D721Med (cell line): ENCODE measurements at regions not wholly inside any gene's neighbourhood (a gene's known extent, or its start where the extent isn't known, plus 50 kb on each side); places are given as distances from the start of the nearest gene placed in this dataset.

Source experiments
- DNase-seq: peaks from one replicate; pipeline ENCODE4 v3.0.0; 2011; ENCODE audit warnings: low spot score; ENCODE audit not compliant: insufficient read length
- FAIRE-seq: peaks from 2 replicates; lab custom pipeline; 2011; peaks lifted over from hg19 to GRCh38; lab: Jason Lieb, UNC
- TF ChIP-seq, protein P1 (sequence below): IDR thresholded peaks from 2 replicates; pipeline ENCODE4 v1.5.1; 2012; ENCODE audit warnings: mild to moderate bottlenecking, control low read depth; ENCODE audit not compliant: insufficient read depth; ENCODE audit errors: missing control alignments

DNA sequence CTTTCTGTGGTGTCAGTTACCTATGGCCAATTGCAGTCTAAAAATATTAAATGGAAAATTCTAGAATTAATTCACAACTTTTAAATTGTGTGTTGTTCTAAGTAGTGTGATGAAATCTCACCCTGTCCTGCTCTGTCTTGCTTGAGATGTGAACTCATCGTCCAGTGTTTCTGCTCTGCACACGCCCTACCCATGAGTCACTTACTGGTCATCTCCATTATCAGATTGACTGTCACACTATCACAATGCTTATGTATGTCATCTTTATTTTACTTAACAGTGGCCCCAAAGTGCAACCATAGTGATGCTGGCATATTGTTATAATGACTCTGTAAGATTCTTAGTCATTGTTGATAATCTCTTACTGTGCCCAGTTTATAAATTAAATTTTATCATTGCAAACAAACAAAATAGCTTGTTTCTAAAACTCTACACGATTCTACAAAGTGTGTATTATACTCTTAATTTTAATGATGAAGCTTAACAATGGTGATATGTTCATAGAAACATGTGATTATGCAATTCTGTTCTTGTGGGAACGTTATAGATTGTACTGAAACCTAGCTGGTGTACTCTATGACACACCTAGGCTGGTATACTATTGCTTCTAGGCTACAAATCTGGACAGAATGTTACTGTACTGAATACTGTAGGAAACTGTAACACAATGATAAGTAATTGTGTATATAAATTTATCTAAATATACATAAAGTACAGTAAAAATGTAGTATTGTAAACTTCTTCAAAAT lies 1086.8 kb upstream of the PIK3C3 start:
- DNase-seq (no peak), FAIRE-seq (peak; percentile 77)
- TF ChIP-seq, protein P1, sequence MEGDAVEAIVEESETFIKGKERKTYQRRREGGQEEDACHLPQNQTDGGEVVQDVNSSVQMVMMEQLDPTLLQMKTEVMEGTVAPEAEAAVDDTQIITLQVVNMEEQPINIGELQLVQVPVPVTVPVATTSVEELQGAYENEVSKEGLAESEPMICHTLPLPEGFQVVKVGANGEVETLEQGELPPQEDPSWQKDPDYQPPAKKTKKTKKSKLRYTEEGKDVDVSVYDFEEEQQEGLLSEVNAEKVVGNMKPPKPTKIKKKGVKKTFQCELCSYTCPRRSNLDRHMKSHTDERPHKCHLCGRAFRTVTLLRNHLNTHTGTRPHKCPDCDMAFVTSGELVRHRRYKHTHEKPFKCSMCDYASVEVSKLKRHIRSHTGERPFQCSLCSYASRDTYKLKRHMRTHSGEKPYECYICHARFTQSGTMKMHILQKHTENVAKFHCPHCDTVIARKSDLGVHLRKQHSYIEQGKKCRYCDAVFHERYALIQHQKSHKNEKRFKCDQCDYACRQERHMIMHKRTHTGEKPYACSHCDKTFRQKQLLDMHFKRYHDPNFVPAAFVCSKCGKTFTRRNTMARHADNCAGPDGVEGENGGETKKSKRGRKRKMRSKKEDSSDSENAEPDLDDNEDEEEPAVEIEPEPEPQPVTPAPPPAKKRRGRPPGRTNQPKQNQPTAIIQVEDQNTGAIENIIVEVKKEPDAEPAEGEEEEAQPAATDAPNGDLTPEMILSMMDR = no peak

DNA sequence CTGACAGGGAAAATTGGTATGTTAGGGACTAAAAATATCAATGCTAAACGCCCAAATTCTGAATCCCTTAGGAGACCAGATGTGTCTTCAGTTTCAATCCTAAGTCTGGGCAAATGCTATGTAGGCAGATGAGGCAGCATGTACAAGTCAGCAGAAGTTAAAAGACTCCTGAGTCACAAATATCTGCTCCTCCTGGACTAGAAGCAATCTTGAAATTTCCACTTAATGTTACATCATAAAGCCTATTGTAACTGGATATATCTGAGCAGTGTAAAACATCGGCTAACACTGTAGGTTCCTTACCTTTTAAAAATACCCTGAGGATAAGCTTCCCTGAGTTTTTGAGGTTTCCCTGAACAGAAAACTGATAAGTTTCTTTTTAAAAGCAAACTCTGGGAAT lies 1087.6 kb upstream of the PIK3C3 start:
- TF ChIP-seq, protein P1 = no peak
- FAIRE-seq (no peak), DNase-seq (no peak)

DNA sequence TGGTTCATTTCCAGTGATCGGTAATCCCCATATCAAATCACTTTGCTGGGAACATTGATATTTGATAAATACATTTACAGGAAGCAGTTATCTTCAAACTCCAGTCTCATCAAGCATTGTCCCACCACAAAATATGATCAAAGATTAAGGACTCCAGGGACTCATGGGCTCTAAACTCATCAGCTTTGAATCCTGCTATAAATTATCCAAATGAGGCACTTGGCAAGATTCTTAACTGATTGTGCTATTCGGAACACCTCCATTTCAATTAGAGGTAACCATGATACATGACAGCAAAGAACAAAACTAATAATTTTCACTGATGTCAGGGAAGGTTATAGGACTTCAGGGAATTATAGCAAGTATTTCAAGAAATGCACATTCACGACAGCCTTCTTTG lies 1088.1 kb upstream of the PIK3C3 start:
- TF ChIP-seq, protein P1 = no peak
- DNase-seq (no peak), FAIRE-seq (no peak)

DNA sequence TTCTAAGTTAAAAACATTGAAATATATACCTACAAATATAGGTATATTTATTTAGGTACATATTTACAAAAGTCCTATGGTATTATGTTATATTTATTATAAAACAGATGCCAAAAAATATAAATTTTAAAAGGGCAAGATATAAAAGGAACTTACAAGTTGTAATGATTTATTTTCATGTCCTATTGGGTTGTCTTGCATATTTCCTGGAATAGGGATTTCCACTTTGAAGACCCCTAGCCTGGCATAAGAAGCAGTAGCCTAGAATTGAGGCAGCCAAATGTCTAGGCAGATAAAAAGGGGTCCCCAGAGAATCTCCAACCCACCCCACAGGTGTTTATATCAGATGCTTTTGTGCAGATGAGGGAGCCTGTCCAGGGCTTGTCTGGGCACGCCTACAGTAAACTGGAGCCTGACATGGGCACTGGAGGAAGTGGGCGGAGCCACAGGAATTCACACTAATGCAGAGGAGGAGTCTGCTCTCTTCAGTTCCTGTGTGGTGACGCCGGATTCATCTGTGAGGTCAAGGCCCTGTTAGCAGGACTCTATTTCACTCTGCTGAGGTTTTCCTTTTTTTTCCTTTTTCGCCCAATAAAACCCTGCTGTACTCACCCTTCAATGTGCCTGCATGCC lies 1088.9 kb upstream of the PIK3C3 start:
- no peak for FAIRE-seq
- TF ChIP-seq, protein P1 = no peak
- no peak for DNase-seq

DNA sequence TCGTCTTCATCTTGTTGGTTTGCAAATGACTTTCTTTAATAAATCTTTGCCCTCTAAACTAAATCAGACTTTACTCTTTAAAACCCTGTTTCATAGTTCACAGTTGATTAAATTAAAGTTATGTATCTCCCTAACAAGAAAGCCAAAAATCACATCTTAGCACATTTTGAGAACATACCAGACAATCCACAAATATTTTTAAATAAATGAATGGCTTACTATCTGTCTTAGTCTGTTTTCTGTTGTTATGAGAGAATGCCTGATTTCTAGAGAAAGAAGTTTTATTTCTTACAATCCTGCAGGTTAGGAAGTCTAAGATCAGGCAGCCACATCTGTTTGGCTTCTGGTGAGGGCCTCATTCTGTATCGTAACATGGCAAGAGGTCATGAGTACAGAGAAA lies 1090.2 kb upstream of the PIK3C3 start:
- DNase-seq (no peak), FAIRE-seq (no peak)
- TF ChIP-seq, protein P1 = no peak

DNA sequence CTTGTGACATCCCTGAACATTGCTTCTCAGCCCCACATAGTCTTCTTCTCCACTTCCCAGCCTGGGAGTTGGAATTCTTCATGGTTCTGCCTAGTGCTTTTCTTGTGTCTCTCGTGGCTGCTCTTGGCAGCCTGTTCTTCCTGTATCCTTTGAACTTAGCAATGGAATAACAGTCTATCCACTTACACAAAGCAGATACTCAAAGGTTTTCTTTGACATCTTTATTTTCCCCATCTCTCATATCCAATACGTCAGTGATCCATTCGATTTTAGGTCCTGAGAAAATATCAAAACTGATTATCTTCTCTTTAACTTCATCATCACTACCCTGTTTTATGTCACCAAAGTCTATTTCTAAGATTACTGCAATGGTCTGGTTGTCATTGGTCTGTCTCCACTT lies 1091.2 kb upstream of the PIK3C3 start:
- TF ChIP-seq, protein P1 = no peak
- DNase-seq (no peak), FAIRE-seq (peak; percentile 91)

DNA sequence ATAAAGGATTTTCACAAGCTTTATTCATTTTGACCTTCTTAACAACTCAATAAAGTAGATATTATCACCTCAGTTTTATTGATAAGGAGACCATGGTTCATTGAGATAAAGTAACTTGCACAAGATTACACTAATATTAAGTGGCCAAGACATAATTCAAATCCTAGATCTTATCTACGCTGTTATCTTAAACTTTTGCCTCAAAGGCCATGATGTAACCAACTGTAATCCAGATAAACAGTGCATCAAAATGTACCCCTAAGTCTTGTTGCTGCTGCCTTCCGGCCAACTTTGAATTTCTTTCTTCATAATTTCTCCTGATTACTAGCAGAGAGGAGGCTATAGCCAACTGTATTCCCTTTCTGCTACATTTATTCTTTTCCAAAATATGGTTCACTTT lies 1094.8 kb upstream of the PIK3C3 start:
- TF ChIP-seq, protein P1 = no peak
- FAIRE-seq = no peak
- DNase-seq = no peak
